ENCODE measurements at regions not wholly inside any gene's neighbourhood (a gene's known extent, or its start where the extent isn't known, plus 50 kb on each side); places are given as distances from the start of the nearest gene placed in this dataset.

- Histone ChIP-seq H3K27ac (ENCODE audit: low read length) (no peak overlapping the region), H3K27me3 (ENCODE audit: control insufficient read depth, insufficient read depth, low read length) (no peaks in the 10 kb centered on the region), H3K4me3 (ENCODE audit: low read length) (no peak overlapping the region), H3K4me1 (ENCODE audit: control insufficient read depth, insufficient read depth, low read length) (no peaks in the 10 kb centered on the region), H3K36me3 (ENCODE audit: control insufficient read depth, insufficient read depth, low read length) (no peaks in the 10 kb centered on the region), H3K9me3 (ENCODE audit: control insufficient read depth, insufficient read depth, low read length) (no peaks in the 10 kb centered on the region)
- DNase-seq (ENCODE audit: low read depth, low spot score), result no peak
- no CpG with 5 or more reads among the region's 1 CpG for WGBS (ENCODE audit: insufficient coverage, insufficient read length)
Measured at GRCh38 chr4:156230176-156230575, 276.5 kb upstream of the CTSO start.

- Histone ChIP-seq H3K4me3 (ENCODE audit: low read length) (no peak overlapping the region), H3K36me3 (ENCODE audit: control insufficient read depth, insufficient read depth, low read length) (no peaks in the 10 kb centered on the region), H3K4me1 (ENCODE audit: control insufficient read depth, insufficient read depth, low read length) (no peaks in the 10 kb centered on the region), H3K9me3 (ENCODE audit: control insufficient read depth, insufficient read depth, low read length) (no peaks in the 10 kb centered on the region), H3K27me3 (ENCODE audit: control insufficient read depth, insufficient read depth, low read length) (no peaks in the 10 kb centered on the region), H3K27ac (ENCODE audit: low read length) (no peak overlapping the region)
- DNase-seq (ENCODE audit: low read depth, low spot score), result no peak
- WGBS (ENCODE audit: insufficient coverage, insufficient read length), result no CpG with 5 or more reads among the region's 3 CpGs
Measured at GRCh38 chr4:156228676-156229075, 275.0 kb upstream of the CTSO start.

GRCh38 chr4:156227321-156227720 lies 273.7 kb upstream of the CTSO start:
- H3K27ac ChIP-seq (ENCODE audit: low read length), result no peak overlapping the region
- no peak for DNase-seq (ENCODE audit: low read depth, low spot score)
- no peaks in the 10 kb centered on the region for H3K9me3 ChIP-seq (ENCODE audit: control insufficient read depth, insufficient read depth, low read length)
- no peaks in the 10 kb centered on the region for H3K27me3 ChIP-seq (ENCODE audit: control insufficient read depth, insufficient read depth, low read length)
- no peaks in the 10 kb centered on the region for H3K36me3 ChIP-seq (ENCODE audit: control insufficient read depth, insufficient read depth, low read length)
- H3K4me3 ChIP-seq (ENCODE audit: low read length), result no peak overlapping the region
- H3K4me1 ChIP-seq (ENCODE audit: control insufficient read depth, insufficient read depth, low read length), result no peaks in the 10 kb centered on the region

GRCh38 chr4:156223985-156224384 lies 270.3 kb upstream of the CTSO start:
- no peaks in the 10 kb centered on the region for H3K9me3 ChIP-seq (ENCODE audit: control insufficient read depth, insufficient read depth, low read length)
- no peak for DNase-seq (ENCODE audit: low read depth, low spot score)
- WGBS (ENCODE audit: insufficient coverage, insufficient read length), result no CpG with 5 or more reads among the region's 2 CpGs

GRCh38 chr4:156217236-156217635 lies 263.6 kb upstream of the CTSO start:
- no peaks in the 10 kb centered on the region for H3K9me3 ChIP-seq (ENCODE audit: control insufficient read depth, insufficient read depth, low read length)
- no CpG with 5 or more reads among the region's 1 CpG for WGBS (ENCODE audit: insufficient coverage, insufficient read length)
- no peaks in the 10 kb centered on the region for H3K27me3 ChIP-seq (ENCODE audit: control insufficient read depth, insufficient read depth, low read length)
- H3K4me3 ChIP-seq (ENCODE audit: low read length), result no peak overlapping the region
- no peak overlapping the region for H3K27ac ChIP-seq (ENCODE audit: low read length)
- H3K36me3 ChIP-seq (ENCODE audit: control insufficient read depth, insufficient read depth, low read length), result no peaks in the 10 kb centered on the region
- no peaks in the 10 kb centered on the region for H3K4me1 ChIP-seq (ENCODE audit: control insufficient read depth, insufficient read depth, low read length)
- DNase-seq (ENCODE audit: low read depth, low spot score), result no peak

More at GRCh38 chr4:156223985-156224384, 270.3 kb upstream of the CTSO start:
- Histone ChIP-seq H3K4me1 (ENCODE audit: control insufficient read depth, insufficient read depth, low read length) (no peaks in the 10 kb centered on the region), H3K4me3 (ENCODE audit: low read length) (no peak overlapping the region), H3K27me3 (ENCODE audit: control insufficient read depth, insufficient read depth, low read length) (no peaks in the 10 kb centered on the region), H3K36me3 (ENCODE audit: control insufficient read depth, insufficient read depth, low read length) (no peaks in the 10 kb centered on the region), H3K27ac (ENCODE audit: low read length) (no peak overlapping the region)

- Histone ChIP-seq H3K4me1 (ENCODE audit: control insufficient read depth, insufficient read depth, low read length) (no peaks in the 10 kb centered on the region), H3K27ac (ENCODE audit: low read length) (no peak overlapping the region), H3K36me3 (ENCODE audit: control insufficient read depth, insufficient read depth, low read length) (no peaks in the 10 kb centered on the region), H3K9me3 (ENCODE audit: control insufficient read depth, insufficient read depth, low read length) (no peaks in the 10 kb centered on the region), H3K27me3 (ENCODE audit: control insufficient read depth, insufficient read depth, low read length) (no peaks in the 10 kb centered on the region), H3K4me3 (ENCODE audit: low read length) (no peak overlapping the region)
- no peak for DNase-seq (ENCODE audit: low read depth, low spot score)
Measured at GRCh38 chr4:156201050-156201449, 247.4 kb upstream of the CTSO start.

GRCh38 chr4:156198511-156198910 lies 244.8 kb upstream of the CTSO start:
- WGBS (ENCODE audit: insufficient coverage, insufficient read length), result no CpG with 5 or more reads among the region's 15 CpGs
- Histone ChIP-seq H3K9me3 (ENCODE audit: control insufficient read depth, insufficient read depth, low read length) (no peaks in the 10 kb centered on the region), H3K27ac (ENCODE audit: low read length) (no peak overlapping the region), H3K4me3 (ENCODE audit: low read length) (no peak overlapping the region), H3K36me3 (ENCODE audit: control insufficient read depth, insufficient read depth, low read length) (no peaks in the 10 kb centered on the region), H3K27me3 (ENCODE audit: control insufficient read depth, insufficient read depth, low read length) (no peaks in the 10 kb centered on the region), H3K4me1 (ENCODE audit: control insufficient read depth, insufficient read depth, low read length) (no peaks in the 10 kb centered on the region)
- no peak for DNase-seq (ENCODE audit: low read depth, low spot score)

- Histone ChIP-seq H3K27me3 (ENCODE audit: control insufficient read depth, insufficient read depth, low read length) (no peaks in the 10 kb centered on the region), H3K9me3 (ENCODE audit: control insufficient read depth, insufficient read depth, low read length) (no peaks in the 10 kb centered on the region), H3K27ac (ENCODE audit: low read length) (no peak overlapping the region), H3K36me3 (ENCODE audit: control insufficient read depth, insufficient read depth, low read length) (no peaks in the 10 kb centered on the region), H3K4me1 (ENCODE audit: control insufficient read depth, insufficient read depth, low read length) (no peaks in the 10 kb centered on the region), H3K4me3 (ENCODE audit: low read length) (no peak overlapping the region)
- DNase-seq (ENCODE audit: low read depth, low spot score), result no peak
- WGBS (ENCODE audit: insufficient coverage, insufficient read length), result no CpG with 5 or more reads among the region's 8 CpGs
Measured at GRCh38 chr4:156197216-156197615, 243.6 kb upstream of the CTSO start.

GRCh38 chr4:156196722-156197121 lies 243.1 kb upstream of the CTSO start:
- no peaks in the 10 kb centered on the region for H3K9me3 ChIP-seq (ENCODE audit: control insufficient read depth, insufficient read depth, low read length)
- no CpG with 5 or more reads among the region's 7 CpGs for WGBS (ENCODE audit: insufficient coverage, insufficient read length)
- no peaks in the 10 kb centered on the region for H3K27me3 ChIP-seq (ENCODE audit: control insufficient read depth, insufficient read depth, low read length)
- no peak overlapping the region for H3K4me3 ChIP-seq (ENCODE audit: low read length)
- H3K36me3 ChIP-seq (ENCODE audit: control insufficient read depth, insufficient read depth, low read length), result no peaks in the 10 kb centered on the region
- DNase-seq (ENCODE audit: low read depth, low spot score), result no peak
- H3K27ac ChIP-seq (ENCODE audit: low read length), result no peak overlapping the region
- no peaks in the 10 kb centered on the region for H3K4me1 ChIP-seq (ENCODE audit: control insufficient read depth, insufficient read depth, low read length)

- DNase-seq (ENCODE audit: low read depth, low spot score), result no peak
- no peak overlapping the region for H3K4me3 ChIP-seq (ENCODE audit: low read length)
- H3K27ac ChIP-seq (ENCODE audit: low read length), result no peak overlapping the region
- no peaks in the 10 kb centered on the region for H3K4me1 ChIP-seq (ENCODE audit: control insufficient read depth, insufficient read depth, low read length)
- no peaks in the 10 kb centered on the region for H3K9me3 ChIP-seq (ENCODE audit: control insufficient read depth, insufficient read depth, low read length)
- no peaks in the 10 kb centered on the region for H3K27me3 ChIP-seq (ENCODE audit: control insufficient read depth, insufficient read depth, low read length)
- H3K36me3 ChIP-seq (ENCODE audit: control insufficient read depth, insufficient read depth, low read length), result no peaks in the 10 kb centered on the region
Measured at GRCh38 chr4:156195914-156196313, 242.2 kb upstream of the CTSO start.

- no peaks in the 10 kb centered on the region for H3K9me3 ChIP-seq (ENCODE audit: control insufficient read depth, insufficient read depth, low read length)
- no peaks in the 10 kb centered on the region for H3K27me3 ChIP-seq (ENCODE audit: control insufficient read depth, insufficient read depth, low read length)
- WGBS (ENCODE audit: insufficient coverage, insufficient read length), result no CpG with 5 or more reads among the region's 7 CpGs
- no peaks in the 10 kb centered on the region for H3K4me1 ChIP-seq (ENCODE audit: control insufficient read depth, insufficient read depth, low read length)
- no peaks in the 10 kb centered on the region for H3K36me3 ChIP-seq (ENCODE audit: control insufficient read depth, insufficient read depth, low read length)
- no peak overlapping the region for H3K4me3 ChIP-seq (ENCODE audit: low read length)
- no peak overlapping the region for H3K27ac ChIP-seq (ENCODE audit: low read length)
- no peak for DNase-seq (ENCODE audit: low read depth, low spot score)
Measured at GRCh38 chr4:156194896-156195295, 241.2 kb upstream of the CTSO start.

All from iPS DF 6.9 (cell line).